AG04450 (cell line): ENCODE measurements at regions not wholly inside any gene's neighbourhood (a gene's known extent, or its start where the extent isn't known, plus 50 kb on each side); places are given as distances from the start of the nearest gene placed in this dataset.
A peak's percentile ranks its signal among the peaks of the same experiment; 100 is the strongest.

Experiments
- CTCF ChIA-PET: fragments of 300-600, 350-600 bp; formaldehyde crosslinking; extraction: SDS; loops from one replicate; lab custom pipeline; 2022; ENCODE audit warnings: antibody characterized with exemption, inconsistent platforms; lab: Charles Lee
- POLR2A ChIA-PET: fragments of 350-600 bp; formaldehyde crosslinking; extraction: SDS; loops from one replicate; lab custom pipeline; 2021; ENCODE audit warnings: antibody characterized with exemption, inconsistent platforms; lab: Yijun Ruan, JAX
- DNase-seq: peaks from one replicate; pipeline ENCODE4 v3.0.0-alpha.2; 2011; ENCODE audit warnings: low read depth, low spot score
- H3K27ac ChIP-seq: one replicate; pipeline ENCODE4 v1.5.1; 2012; ENCODE audit warnings: low read depth, low read length, control low read depth
- H3K27me3 ChIP-seq: one replicate; pipeline ENCODE4 v1.6.0; 2012; ENCODE audit warnings: low read length; ENCODE audit not compliant: control insufficient read depth, insufficient read depth
- H3K4me3 ChIP-seq: 2 replicates; pipeline ENCODE4 v1.5.1; 2011; ENCODE audit warnings: mild to moderate bottlenecking, low read depth, low read length, control low read depth
- H3K9me3 ChIP-seq: 2 replicates; pipeline ENCODE4 v1.5.1; 2012; ENCODE audit warnings: low read length; ENCODE audit not compliant: control insufficient read depth, insufficient read depth
- TF ChIP-seq, protein P1 (sequence below): IDR thresholded peaks from 2 replicates; pipeline ENCODE4 v1.5.1; 2011; ENCODE audit warnings: low read depth, low read length, control low read depth, inconsistent platforms

DNA sequence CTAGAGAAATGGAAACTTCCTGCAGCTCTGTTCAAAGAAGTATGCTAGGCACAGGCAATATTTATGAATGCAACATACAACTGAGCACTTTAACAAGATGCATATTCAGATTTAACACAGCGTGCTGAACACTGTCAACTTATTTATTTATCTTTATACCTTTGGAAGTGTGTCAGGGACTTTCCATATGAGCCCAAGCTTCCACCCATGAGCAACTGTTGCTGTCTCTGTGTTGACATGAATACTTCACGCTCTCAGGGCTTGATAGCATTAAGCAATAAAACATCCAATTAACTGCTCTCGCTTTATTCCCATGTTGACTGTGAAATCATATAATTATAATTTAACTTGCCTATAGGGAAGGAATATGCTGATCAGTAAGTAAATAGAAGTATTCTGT is 116.6 kb upstream of the ROBO1 start:
- ChIA-PET POLR2A (no interaction called here), CTCF (no interaction called here)
- H3K27me3 ChIP-seq: no peaks in the 10 kb centered on the region
- H3K4me3 ChIP-seq: no peak overlapping the region
- TF ChIP-seq, protein P1, sequence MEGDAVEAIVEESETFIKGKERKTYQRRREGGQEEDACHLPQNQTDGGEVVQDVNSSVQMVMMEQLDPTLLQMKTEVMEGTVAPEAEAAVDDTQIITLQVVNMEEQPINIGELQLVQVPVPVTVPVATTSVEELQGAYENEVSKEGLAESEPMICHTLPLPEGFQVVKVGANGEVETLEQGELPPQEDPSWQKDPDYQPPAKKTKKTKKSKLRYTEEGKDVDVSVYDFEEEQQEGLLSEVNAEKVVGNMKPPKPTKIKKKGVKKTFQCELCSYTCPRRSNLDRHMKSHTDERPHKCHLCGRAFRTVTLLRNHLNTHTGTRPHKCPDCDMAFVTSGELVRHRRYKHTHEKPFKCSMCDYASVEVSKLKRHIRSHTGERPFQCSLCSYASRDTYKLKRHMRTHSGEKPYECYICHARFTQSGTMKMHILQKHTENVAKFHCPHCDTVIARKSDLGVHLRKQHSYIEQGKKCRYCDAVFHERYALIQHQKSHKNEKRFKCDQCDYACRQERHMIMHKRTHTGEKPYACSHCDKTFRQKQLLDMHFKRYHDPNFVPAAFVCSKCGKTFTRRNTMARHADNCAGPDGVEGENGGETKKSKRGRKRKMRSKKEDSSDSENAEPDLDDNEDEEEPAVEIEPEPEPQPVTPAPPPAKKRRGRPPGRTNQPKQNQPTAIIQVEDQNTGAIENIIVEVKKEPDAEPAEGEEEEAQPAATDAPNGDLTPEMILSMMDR: no peak
- H3K9me3 ChIP-seq: no peaks in the 10 kb centered on the region
- H3K27ac ChIP-seq: no peak overlapping the region
- DNase-seq: no peak

DNA sequence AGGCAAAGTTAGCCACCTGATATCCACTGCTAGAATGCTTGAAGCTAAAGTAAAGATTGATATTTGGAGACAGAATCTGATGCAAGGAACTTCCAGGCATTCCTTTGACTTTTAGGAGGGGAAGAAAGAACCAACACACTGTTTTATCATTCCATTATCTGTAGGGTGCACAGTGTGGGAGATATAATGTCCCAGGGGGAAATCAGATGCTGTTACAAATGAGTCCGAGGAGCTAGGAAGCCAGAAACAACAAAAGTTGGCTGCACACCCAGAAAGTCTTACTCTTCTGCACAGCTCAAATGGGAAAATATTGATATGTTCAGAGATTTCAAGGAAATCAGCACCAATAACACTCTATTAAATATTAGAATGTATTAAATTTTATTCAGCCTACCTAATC is 113.6 kb upstream of the ROBO1 start:
- POLR2A ChIA-PET: no interaction called here

DNA sequence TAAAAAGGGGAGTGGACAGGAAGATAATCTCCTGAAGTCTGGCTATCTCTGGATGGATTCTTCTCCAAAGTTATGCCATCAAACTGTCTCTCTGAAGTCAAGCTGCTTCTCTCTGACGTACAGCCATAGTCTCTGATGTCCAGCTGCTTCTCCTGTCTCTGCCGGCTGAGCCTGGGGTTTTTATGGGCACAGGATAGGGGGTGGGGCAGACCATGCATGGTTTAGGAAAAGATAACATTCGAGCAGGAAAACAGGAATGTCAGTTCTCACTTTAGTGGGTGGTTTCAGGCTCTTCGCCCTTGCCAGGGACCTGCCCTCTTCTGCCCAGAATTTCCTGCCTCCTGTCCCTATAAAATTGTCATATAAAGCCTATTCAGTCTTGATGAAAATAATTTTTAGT is 110.9 kb upstream of the ROBO1 start:
- TF ChIP-seq, protein P1: no peak
- no peak overlapping the region for H3K27ac ChIP-seq
- no peak for DNase-seq
- H3K27me3 ChIP-seq: no peaks in the 10 kb centered on the region
- H3K4me3 ChIP-seq: no peak overlapping the region
- H3K9me3 ChIP-seq: peaks cover 5% of the 10 kb centered on the region; the same call in 1 of the 2 replicates
- CTCF ChIA-PET: no interaction called here
- POLR2A ChIA-PET: no interaction called here

More for the DNA sequence above, 113.6 kb upstream of the ROBO1 start:
- no peak overlapping the region for H3K4me3 ChIP-seq
- DNase-seq: no peak
- TF ChIP-seq, protein P1: no peak
- H3K27me3 ChIP-seq: no peaks in the 10 kb centered on the region
- CTCF ChIA-PET: no interaction called here
- H3K9me3 ChIP-seq: peaks cover 5% of the 10 kb centered on the region; the same call in 1 of the 2 replicates
- H3K27ac ChIP-seq: no peak overlapping the region

DNA sequence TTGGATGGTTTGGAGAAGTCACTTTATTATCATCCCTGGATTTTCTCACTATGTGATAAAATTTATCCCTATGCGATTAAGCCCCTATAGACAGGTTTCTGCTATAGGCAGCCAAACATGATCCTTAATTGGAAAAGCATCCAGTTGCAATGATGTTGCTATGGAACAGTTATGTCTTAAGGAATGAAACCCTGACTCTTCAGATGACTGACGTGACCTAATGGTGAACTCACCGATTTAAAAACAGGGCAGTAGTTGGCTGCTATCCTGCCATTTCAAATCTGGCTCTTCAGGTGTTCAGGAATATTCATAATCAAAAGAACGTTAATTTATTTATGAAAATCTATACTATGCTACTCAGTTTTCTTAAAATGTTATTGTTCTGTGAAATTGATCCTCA is 106.8 kb upstream of the ROBO1 start:
- TF ChIP-seq, protein P1: no peak
- CTCF ChIA-PET: no interaction called here
- H3K4me3 ChIP-seq: no peak overlapping the region
- POLR2A ChIA-PET: no interaction called here
- no peak for DNase-seq
- H3K27ac ChIP-seq: no peak overlapping the region
- peaks cover 5% of the 10 kb centered on the region; the same call in 1 of the 2 replicates for H3K9me3 ChIP-seq
- no peaks in the 10 kb centered on the region for H3K27me3 ChIP-seq

DNA sequence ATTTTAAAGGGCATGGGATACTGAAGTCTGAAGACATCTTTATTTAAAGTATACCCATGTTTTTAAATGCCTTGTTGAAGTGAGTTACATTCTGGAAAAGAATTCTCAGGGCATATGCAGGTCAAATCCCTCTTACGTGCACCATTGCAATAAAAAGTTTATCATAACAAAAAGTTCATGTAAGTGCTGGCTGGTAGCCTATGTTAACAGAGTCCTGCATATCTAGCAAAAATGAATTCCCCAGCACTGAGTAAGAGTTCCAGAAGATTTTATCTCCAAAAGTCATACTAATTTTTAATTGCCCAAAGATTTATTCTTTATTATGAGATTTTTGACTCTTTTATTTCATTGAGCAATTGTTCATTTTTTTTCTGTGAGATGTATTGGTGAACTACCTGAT is 104.7 kb upstream of the ROBO1 start:
- Histone ChIP-seq H3K9me3 (no peaks in the 10 kb centered on the region), H3K27ac (no peak overlapping the region), H3K27me3 (no peaks in the 10 kb centered on the region), H3K4me3 (no peak overlapping the region)
- TF ChIP-seq, protein P1: no peak
- DNase-seq: peak; percentile 42
- POLR2A ChIA-PET: no interaction called here
- CTCF ChIA-PET: no interaction called here
